Natural killer cell (primary cell): ENCODE measurements at regions not wholly inside any gene's neighbourhood (a gene's known extent, or its start where the extent isn't known, plus 50 kb on each side); places are given as distances from the start of the nearest gene placed in this dataset.
"Not testable (repeated sequence)": the region's sequence is repeated elsewhere in the genome, so short reads cannot be mapped to it uniquely, and the experiment has no call there.

Experiments used
- ATAC-seq, 3 donors: fragments of 150-1000 bp in 2 of 3; fragments of 200-7000 bp in 1 of 3; cut with Tn5 transposase; 1 replicate in 1 of 3; 2 replicates in 2 of 3; pipeline ENCODE4 v1.10.0; 2021; ENCODE audit warnings: mild to moderate bottlenecking in 2 of 3, moderate library complexity in 2 of 3
- DNase-seq, 2 donors: peaks; one replicate each; pipeline versions ENCODE4 v3.0.0 to v3.0.0-alpha.2; 2013 to 2021; ENCODE audit warnings: mixed read lengths in 1 of 2
- H3K27ac ChIP-seq: one replicate; pipeline ENCODE4 v1.5.1; 2013; ENCODE audit warnings: mild to moderate bottlenecking, low read length
- H3K27me3 ChIP-seq: one replicate; pipeline ENCODE4 v1.6.1; 2013; ENCODE audit warnings: low read length; ENCODE audit not compliant: control insufficient read depth, insufficient read depth
- H3K36me3 ChIP-seq: one replicate; pipeline ENCODE4 v1.6.1; 2013; ENCODE audit warnings: low read length; ENCODE audit not compliant: control insufficient read depth, insufficient read depth
- H3K4me1 ChIP-seq: one replicate; pipeline ENCODE4 v1.6.1; 2013; ENCODE audit warnings: low read length; ENCODE audit not compliant: control insufficient read depth, insufficient read depth
- H3K4me3 ChIP-seq: one replicate; pipeline ENCODE4 v1.5.1; 2013; ENCODE audit warnings: low read length
- H3K9me3 ChIP-seq: one replicate; pipeline ENCODE4 v1.6.1; 2013; ENCODE audit warnings: low read length; ENCODE audit not compliant: control insufficient read depth, insufficient read depth
- H3K27ac Mint-ChIP-seq, 2 donors: one replicate each; pipeline ENCODE4 v1.8.0; 2022; ENCODE audit warnings: mild to moderate bottlenecking in 2 of 2, mixed read lengths in 2 of 2, moderate library complexity in 1 of 2
- H3K27me3 Mint-ChIP-seq, 2 donors: one replicate each; pipeline ENCODE4 v1.8.0; 2022; ENCODE audit warnings: low read depth in 2 of 2, mixed read lengths in 2 of 2
- H3K36me3 Mint-ChIP-seq: one replicate; pipeline ENCODE4 v1.8.0; 2022; ENCODE audit warnings: mixed read lengths
- H3K4me1 Mint-ChIP-seq, 2 donors: one replicate each; pipeline ENCODE4 v1.8.0; 2022; ENCODE audit warnings: mixed read lengths in 2 of 2
- H3K4me3 Mint-ChIP-seq: one replicate; pipeline ENCODE4 v1.8.0; 2022; ENCODE audit warnings: mild to moderate bottlenecking, moderate library complexity, mixed read lengths
- H3K9me3 Mint-ChIP-seq, 2 donors: one replicate each; pipeline ENCODE4 v1.8.0; 2022; ENCODE audit warnings: mixed read lengths in 2 of 2
- WGBS: methylation state at CpG from one replicate; pipeline ENCODE4 v1.1.7; 2013; ENCODE audit warnings: missing lambda C conversion rate; ENCODE audit not compliant: insufficient coverage; 5-methylcytosine and 5-hydroxymethylcytosine counted together
- intact Hi-C: fragments of 100-400 bp; cut with micrococcal nuclease; formaldehyde crosslinking; loops from one replicate; pipeline ENCODE4 v1.14.2; 2022
- TF ChIP-seq, protein P1 (sequence below): fragments of 200-600 bp; IDR thresholded peaks from one replicate; pipeline ENCODE4 v1.8.0; 2022; ENCODE audit warnings: antibody characterized with exemption

DNA sequence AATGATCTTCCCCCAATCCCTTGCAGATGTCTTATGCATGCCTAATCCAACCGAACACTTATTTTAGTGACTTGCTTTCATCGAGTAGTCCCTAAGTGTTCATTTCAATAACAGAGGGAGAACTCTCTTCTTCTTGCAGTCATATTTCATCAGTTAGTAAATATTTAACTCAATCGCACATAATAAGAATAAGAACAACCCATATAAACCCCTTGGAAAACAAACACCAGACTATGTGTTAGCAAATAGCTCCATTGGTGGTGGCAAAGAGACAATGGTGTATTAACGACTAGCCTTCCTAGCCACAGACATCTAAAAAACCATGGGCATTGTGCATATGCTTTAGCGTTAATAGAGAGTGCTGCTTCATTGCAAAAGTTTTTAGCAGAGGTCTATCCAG is 725.8 kb downstream of the BCL11A start:
- TF ChIP-seq, protein P1, sequence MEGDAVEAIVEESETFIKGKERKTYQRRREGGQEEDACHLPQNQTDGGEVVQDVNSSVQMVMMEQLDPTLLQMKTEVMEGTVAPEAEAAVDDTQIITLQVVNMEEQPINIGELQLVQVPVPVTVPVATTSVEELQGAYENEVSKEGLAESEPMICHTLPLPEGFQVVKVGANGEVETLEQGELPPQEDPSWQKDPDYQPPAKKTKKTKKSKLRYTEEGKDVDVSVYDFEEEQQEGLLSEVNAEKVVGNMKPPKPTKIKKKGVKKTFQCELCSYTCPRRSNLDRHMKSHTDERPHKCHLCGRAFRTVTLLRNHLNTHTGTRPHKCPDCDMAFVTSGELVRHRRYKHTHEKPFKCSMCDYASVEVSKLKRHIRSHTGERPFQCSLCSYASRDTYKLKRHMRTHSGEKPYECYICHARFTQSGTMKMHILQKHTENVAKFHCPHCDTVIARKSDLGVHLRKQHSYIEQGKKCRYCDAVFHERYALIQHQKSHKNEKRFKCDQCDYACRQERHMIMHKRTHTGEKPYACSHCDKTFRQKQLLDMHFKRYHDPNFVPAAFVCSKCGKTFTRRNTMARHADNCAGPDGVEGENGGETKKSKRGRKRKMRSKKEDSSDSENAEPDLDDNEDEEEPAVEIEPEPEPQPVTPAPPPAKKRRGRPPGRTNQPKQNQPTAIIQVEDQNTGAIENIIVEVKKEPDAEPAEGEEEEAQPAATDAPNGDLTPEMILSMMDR = no peak
- Mint-ChIP-seq H3K4me1 (no peaks in the 10 kb centered on the region), H3K27me3 (no peaks in the 10 kb centered on the region), H3K27ac (no peak overlapping the region), H3K4me3 (no peak overlapping the region), H3K9me3 (peaks cover 2% of the 10 kb centered on the region in 2 donors), H3K36me3 (no peaks in the 10 kb centered on the region)
- DNase-seq (no peak), ATAC-seq (no peak)
- intact Hi-C loops = no loop called here
- Histone ChIP-seq H3K27me3 (no peaks in the 10 kb centered on the region), H3K27ac (no peak overlapping the region), H3K4me1 (no peaks in the 10 kb centered on the region), H3K4me3 (no peak overlapping the region), H3K9me3 (no peaks in the 10 kb centered on the region), H3K36me3 (no peaks in the 10 kb centered on the region)
- WGBS = 92% methylated on average over 4 of the region's 5 CpGs

DNA sequence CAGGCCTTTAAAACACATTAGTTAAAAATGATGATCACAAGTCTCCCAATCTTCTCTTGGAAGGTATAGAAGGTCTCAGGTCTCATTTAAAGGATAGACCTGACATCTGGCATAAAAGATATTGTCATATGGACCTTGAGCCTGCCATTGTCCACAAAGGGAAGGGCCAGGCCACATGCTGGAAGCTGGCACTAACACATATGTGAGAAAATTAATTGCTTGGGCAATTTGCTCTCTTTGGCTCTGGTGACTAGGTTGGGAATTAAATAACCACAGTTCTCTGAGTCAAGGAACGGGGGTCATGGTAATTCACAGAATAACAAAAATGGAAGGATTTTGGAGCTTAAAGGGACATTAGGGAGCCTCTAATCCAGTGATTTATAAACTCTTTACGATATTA is 727.3 kb downstream of the BCL11A start:
- no peak overlapping the region for H3K4me3 ChIP-seq
- no peaks in the 10 kb centered on the region for H3K27me3 ChIP-seq
- no peak overlapping the region for H3K4me3 Mint-ChIP-seq
- WGBS = 100% methylated on average over 1 of the region's 2 CpGs
- TF ChIP-seq, protein P1 = no peak
- no peaks in the 10 kb centered on the region for H3K36me3 ChIP-seq
- H3K27ac Mint-ChIP-seq = no peak overlapping the region
- H3K9me3 ChIP-seq = no peaks in the 10 kb centered on the region
- DNase-seq (no peak), ATAC-seq (no peak)
- no peaks in the 10 kb centered on the region for H3K4me1 Mint-ChIP-seq
- intact Hi-C loops = no loop called here
- H3K4me1 ChIP-seq = no peaks in the 10 kb centered on the region
- no peak overlapping the region for H3K27ac ChIP-seq
- no peaks in the 10 kb centered on the region for H3K27me3 Mint-ChIP-seq
- H3K9me3 Mint-ChIP-seq = peaks cover 1% of the 10 kb centered on the region in 2 donors
- H3K36me3 Mint-ChIP-seq = no peaks in the 10 kb centered on the region

DNA sequence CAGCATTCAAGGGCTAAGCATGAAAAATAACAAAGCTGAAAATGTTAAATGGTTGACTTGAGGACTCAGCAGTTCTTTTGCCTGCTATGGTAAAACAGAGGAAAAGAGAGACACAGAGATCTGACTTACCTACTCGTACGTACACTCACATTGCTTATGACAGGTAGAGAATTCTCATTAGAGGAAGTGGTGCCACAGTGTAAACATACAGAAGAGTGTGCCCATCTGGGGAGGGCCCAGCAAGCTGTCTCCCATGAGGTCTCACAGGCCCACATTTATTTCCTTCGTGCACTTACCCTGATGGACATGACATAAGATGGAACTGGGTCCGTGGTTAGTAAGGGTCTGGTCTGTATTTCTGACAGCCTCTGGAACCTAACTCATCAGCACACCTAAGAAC is 729.1 kb downstream of the BCL11A start:
- no peaks in the 10 kb centered on the region for H3K4me1 ChIP-seq
- H3K27ac ChIP-seq = no peak overlapping the region
- H3K4me3 ChIP-seq = no peak overlapping the region
- WGBS = 89% methylated on average over 4 of the region's 4 CpGs
- no peaks in the 10 kb centered on the region for H3K36me3 ChIP-seq
- Mint-ChIP-seq H3K9me3 (no peaks in the 10 kb centered on the region), H3K27ac (no peak overlapping the region), H3K4me3 (no peak overlapping the region), H3K27me3 (no peaks in the 10 kb centered on the region), H3K36me3 (no peaks in the 10 kb centered on the region), H3K4me1 (no peaks in the 10 kb centered on the region)
- H3K27me3 ChIP-seq = no peaks in the 10 kb centered on the region
- TF ChIP-seq, protein P1 = no peak
- H3K9me3 ChIP-seq = no peaks in the 10 kb centered on the region
- DNase-seq = no peak
- intact Hi-C loops = no loop called here
- no peak for ATAC-seq

DNA sequence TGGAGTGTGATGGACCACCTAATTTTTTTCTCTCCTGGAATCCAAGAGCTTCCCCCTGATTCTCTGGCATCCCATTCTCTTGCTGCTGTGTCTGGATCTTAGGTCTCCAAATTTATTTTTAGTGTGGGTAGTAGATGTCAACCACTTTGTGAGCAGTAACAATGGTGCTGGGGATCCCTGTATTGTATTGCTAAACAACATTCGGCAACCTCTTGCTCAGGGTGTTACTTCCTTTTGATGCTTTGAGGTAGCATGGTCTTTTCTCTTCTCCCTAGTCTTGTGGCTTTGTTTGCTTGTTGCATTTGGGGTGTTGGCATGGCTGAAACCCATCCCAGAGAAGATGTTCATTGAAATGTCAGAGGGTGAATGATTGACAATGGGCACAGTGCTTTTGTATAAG is 737.4 kb downstream of the BCL11A start:
- H3K27me3 ChIP-seq = no peaks in the 10 kb centered on the region
- 71% methylated on average over 1 of the region's 1 CpG for WGBS
- peaks cover 3 to 5% of the 10 kb centered on the region in 2 donors for H3K9me3 Mint-ChIP-seq
- H3K36me3 Mint-ChIP-seq = no peaks in the 10 kb centered on the region
- H3K4me3 ChIP-seq = no peak overlapping the region
- H3K27me3 Mint-ChIP-seq = no peaks in the 10 kb centered on the region
- intact Hi-C loops = no loop called here
- no peaks in the 10 kb centered on the region for H3K9me3 ChIP-seq
- H3K4me3 Mint-ChIP-seq = no peak overlapping the region
- H3K27ac ChIP-seq = no peak overlapping the region
- H3K4me1 ChIP-seq = no peaks in the 10 kb centered on the region
- H3K36me3 ChIP-seq = no peaks in the 10 kb centered on the region
- H3K27ac Mint-ChIP-seq = no peak overlapping the region
- TF ChIP-seq, protein P1 = no peak
- DNase-seq = no peak
- no peaks in the 10 kb centered on the region for H3K4me1 Mint-ChIP-seq
- ATAC-seq = no peak

DNA sequence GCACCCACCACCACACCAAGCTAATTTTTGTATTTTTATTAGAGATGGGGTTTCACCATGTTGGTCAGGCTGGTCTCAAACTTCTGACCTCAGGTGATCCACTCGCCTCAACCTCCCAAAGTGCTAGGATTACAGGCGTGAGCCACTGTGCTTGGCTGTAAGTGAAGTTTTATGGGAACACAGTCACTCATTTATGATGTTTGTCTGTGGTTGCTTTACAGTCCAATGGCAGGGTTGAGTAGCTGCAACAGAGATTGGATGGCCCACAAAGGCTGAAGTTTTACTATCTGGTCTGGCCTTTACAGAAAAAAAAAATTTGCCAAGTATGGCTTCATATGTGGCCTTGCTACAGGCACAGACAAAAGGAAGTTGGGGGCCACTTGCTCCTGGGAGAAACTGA is 743.2 kb downstream of the BCL11A start:
- H3K36me3 Mint-ChIP-seq, H3K4me1 ChIP-seq, H3K9me3 Mint-ChIP-seq, H3K27ac ChIP-seq, H3K27me3 ChIP-seq, H3K4me3 ChIP-seq, H3K27me3 Mint-ChIP-seq, intact Hi-C loops, DNase-seq, ATAC-seq, H3K4me1 Mint-ChIP-seq, H3K9me3 ChIP-seq, H3K36me3 ChIP-seq, H3K4me3 Mint-ChIP-seq, H3K27ac Mint-ChIP-seq: not testable (repeated sequence)
- 100% methylated on average over 2 of the region's 2 CpGs for WGBS
